Stimulated activated CD8-positive, alpha-beta memory T cell treated with anti-CD3 and anti-CD28 coated beads, Interleukin-2, amount 100 ng/mL, for 1 hour (primary cell): ENCODE measurements at regions not wholly inside any gene's neighbourhood (a gene's known extent, or its start where the extent isn't known, plus 50 kb on each side); places are given as distances from the start of the nearest gene placed in this dataset.
"Not testable (repeated sequence)": the region's sequence is repeated elsewhere in the genome, so short reads cannot be mapped to it uniquely, and the experiment has no call there.

ENCODE experiments used
- DNase-seq, 2 donors: peaks; one replicate each; pipeline ENCODE4 v3.0.0-alpha.2; 2020; ENCODE audit warnings: low read depth in 2 of 2

- no peak for DNase-seq
These were observed 851.1 kb upstream of the RAG2 start for GRCh38 chr11:37449146-37449545.

DNA sequence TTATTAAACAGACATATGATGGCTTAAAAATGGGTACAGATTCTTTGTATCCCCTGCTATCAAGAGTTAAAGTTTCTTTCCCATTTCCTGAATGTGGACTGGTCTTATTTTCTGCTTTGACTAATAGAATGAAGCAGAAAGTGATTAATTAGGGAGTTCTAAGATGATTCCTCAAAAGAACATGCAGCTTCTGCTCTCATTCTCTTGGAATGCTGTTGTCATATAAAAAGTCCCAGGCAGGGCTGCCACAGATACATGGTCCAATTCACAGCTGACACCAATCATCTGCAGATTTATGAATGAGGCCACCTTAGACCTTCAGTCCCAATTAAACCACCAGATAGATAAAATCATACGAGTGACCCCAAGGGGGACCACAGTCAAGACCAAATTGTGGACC, 844.5 kb upstream of the RAG2 start:
- DNase-seq, result no peak

DNA sequence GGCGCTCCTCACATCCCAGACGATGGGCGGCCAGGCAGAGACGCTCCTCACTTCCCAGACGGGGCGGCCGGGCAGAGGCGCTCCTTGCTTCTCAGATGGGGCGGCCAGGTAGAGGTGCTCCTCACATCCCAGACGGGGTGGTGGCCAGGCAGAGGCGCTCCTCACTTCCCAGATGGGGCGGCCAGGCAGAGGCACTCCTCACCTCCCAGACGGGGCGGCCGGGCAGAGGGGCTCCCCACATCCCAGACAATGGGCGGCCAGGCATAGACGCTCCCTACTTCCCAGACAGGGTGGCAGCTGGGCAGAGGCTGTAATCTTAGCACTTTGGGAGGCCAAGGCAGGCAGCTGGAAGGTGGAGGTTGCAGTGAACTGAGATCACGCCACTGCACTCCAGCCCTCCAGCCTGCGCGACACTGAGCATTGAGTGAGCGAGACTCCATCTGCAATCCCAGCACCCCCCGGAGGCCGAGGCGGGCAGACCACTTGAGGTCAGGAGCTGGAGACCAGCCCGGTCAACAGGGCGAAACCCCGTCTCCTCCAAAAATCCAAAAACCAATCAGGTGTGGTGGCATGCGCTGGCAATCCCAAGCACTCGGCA, 833.7 kb upstream of the RAG2 start:
- not testable (repeated sequence) for DNase-seq

DNA sequence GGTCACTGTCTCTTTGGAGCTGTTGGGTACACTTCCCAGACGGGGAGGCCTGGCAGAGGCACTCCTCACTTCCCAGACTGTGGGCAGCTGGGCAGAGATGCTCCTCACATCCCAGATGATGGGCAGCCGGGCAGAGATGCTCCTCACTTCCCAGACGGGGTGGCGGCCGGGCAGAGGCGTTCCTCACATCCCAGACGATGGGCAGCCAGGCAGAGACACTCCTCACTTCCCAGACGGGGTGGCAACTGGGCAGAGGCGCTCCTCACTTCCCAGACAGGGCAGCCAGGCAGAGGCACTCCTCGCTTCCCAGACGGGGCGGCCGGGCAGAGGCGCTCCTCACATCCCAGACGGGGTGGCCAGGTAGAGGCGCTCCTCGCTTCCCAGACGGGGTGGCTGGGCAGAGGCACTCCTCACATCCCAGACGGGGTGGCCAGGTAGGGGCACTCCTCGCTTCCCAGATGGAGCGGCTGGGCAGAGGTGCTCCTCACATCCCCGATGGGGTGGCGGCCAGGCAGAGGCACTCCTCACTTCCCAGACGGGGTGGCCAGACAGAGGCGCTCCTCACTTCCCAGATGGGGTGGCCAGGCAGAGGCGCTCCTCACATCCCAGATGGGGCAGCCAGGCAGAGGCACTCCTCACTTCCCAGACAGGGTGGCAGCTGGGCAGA, 833.1 kb upstream of the RAG2 start:
- not testable (repeated sequence) for DNase-seq

DNA sequence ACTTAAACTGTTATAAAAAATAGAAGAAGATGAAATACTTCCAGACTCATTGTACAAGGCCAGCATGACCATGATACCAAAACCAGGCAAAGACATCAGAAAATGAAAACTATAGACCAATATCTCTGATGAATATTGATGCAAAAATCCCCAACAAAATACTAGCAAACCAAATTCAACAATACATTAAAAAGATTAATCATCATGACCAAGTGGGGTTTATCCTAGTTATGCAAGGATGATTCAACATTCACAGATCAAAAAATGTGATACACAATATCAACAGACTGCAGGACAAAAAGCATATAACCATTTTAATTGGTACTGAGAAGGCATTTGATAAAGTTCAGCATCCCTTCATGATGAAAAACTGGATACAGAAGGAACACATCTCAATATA, 824.5 kb upstream of the RAG2 start:
- DNase-seq, result no peak

GRCh38 chr11:37411289-37411688, 813.3 kb upstream of the RAG2 start:
- DNase-seq, result no peak

DNA sequence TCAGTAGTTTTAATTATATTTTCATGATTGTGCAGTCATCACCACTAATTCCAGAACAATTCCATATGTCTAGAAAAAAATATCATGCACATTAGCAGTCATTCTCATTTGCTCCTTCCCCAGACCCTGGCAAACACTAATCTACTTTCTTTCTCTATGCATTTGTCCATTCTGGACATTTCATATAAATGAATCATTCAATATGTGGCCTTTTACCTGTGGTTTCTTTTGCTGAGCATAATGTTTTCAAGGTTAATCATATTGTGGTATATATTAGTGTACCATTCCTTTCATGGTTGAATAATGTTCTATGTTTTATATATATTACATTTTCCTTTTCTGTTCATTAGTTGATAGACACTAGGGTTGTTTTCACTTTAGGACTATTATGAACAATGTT, 811.1 kb upstream of the RAG2 start:
- DNase-seq, result no peak

GRCh38 chr11:37407461-37407860, 809.4 kb upstream of the RAG2 start:
- no peak for DNase-seq

DNA sequence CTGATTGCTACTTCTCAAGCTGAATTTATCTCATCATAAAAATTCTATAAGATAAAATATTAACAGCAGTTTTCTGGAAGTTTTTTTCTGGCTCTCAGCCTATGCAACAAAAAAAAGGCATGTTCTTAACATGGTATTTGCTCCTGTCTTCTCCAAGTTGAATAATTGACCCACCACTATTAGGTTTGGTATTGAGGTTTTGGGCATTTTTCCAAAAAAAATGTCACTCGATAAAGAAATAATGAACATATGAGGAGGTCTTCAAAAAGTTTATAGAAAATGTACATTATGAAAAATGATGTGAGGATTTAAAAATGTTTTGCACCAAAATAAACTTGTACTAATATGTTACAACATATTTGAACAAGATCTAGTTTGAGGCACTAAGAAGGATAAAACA, 808.6 kb upstream of the RAG2 start:
- no peak for DNase-seq

DNA sequence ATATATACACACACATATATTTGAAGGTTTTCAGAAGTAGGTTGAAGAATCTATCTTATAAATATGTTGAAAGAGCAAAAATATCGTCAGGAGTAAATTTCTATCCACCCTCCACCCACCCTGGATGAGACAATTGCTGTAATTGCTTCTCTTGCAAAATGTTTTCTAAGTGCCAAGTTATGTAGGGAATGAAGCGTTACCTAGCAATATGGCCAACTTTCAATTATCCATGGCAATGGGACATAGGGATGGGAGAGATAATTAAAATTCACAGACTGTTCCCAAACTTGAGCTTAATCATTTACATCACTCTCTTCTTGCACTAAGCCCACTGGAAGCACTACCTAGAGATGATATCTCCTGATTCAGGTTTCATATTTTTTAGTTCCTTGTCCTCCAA, 806.2 kb upstream of the RAG2 start:
- DNase-seq, result no peak

DNA sequence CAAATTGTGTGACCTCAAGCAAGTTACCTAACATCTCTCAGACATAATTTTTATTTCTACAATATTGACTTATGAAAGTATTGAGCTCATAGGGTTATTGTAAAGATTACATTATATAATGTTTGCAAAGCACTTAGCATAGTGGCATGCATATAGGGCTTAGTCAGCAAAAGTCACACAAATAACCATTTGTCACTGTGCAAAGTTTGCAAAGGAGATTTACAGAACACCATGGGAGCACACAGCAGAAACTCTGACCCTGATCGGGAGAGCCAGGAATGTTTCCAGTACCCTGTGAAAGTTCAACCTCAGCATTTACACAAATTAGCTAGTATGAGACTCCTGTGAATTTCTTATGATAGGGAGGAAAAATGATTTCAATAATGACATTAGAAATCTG, 804.6 kb upstream of the RAG2 start:
- DNase-seq, result no peak

- DNase-seq, result no peak
These were observed 796.3 kb upstream of the RAG2 start for GRCh38 chr11:37394236-37394870.

DNA sequence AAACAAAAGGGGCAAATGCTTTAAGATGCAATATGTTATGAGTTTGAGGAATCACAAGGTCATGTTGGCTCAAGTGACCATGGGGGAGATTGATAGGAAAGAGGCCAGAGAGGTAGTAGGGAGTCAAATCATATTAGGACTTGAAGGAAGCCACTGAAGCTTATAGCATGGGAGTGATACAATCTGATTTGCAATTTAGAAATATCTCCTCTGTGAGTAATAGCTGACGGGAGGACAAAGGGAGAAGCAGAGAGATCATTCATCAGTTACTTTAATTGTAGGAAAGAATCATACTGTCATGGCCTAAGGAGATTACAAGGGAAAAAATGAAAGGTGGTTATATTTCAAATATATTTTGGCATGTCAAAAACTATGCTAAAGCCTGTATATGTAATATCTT, 793.6 kb upstream of the RAG2 start:
- DNase-seq, result no peak

GRCh38 chr11:37390576-37391083, 792.6 kb upstream of the RAG2 start:
- DNase-seq, result no peak

- no peak for DNase-seq
These were observed 780.9 kb upstream of the RAG2 start for GRCh38 chr11:37378958-37379357.

DNA sequence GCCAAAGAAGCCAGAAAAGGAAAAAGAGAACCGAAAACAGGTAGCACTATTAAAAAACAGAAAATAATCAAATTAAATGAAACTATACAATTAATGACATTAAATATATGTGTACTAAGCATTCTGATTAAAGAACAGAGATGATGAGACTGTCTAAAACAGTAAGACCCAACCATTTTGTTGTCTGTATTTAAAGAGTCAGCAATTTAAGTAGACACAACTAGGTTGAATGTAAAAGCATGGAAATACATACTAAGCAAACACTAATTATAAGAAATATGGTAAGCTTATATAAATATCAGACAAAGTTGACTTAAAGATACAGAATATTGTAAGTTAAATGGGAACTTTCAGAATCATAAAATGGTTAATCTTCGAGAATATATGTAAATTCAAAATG, 774.6 kb upstream of the RAG2 start:
- no peak for DNase-seq

- no peak for DNase-seq
These were observed 773.4 kb upstream of the RAG2 start for GRCh38 chr11:37371346-37371970.

- no peak for DNase-seq
These were observed 772.8 kb upstream of the RAG2 start for GRCh38 chr11:37370817-37371216.

DNA sequence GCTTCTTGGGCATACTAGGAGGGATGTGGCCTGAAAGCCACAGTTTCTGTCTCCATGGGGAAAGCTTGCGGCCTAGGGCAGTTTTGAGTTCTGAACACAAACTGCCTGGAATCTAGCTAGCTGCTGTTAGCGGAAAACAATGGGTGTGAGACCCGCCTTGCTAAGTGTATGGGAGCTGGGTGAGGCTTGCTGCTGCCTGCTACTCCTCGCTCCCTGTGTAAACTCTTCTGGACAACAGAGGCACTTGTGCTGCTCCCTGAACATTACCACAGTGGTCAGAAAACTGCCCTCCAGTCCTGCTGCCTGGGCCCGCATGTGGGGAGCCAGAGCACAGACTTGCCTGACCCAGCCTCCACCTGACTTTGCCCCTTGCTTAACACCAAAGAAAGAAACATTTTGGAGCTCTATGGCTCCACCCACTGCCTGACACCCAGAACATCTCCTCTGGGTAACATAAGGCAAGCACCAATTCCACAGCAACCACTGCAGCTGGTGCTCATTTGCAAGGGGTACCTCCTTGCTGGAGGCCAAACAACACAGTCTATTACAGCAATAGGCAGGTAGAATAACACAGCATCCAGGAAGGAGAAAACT, 766.3 kb upstream of the RAG2 start:
- no peak for DNase-seq

GRCh38 chr11:37353192-37353591, 755.2 kb upstream of the RAG2 start:
- DNase-seq, result no peak

- DNase-seq, result no peak
These were observed 754.4 kb upstream of the RAG2 start for GRCh38 chr11:37352485-37352884.

- DNase-seq, result no peak
These were observed 745.3 kb upstream of the RAG2 start for GRCh38 chr11:37343290-37343689.
